ENCODE measurements at regions not wholly inside any gene's neighbourhood (a gene's known extent, or its start where the extent isn't known, plus 50 kb on each side); places are given as distances from the start of the nearest gene placed in this dataset.

DNA sequence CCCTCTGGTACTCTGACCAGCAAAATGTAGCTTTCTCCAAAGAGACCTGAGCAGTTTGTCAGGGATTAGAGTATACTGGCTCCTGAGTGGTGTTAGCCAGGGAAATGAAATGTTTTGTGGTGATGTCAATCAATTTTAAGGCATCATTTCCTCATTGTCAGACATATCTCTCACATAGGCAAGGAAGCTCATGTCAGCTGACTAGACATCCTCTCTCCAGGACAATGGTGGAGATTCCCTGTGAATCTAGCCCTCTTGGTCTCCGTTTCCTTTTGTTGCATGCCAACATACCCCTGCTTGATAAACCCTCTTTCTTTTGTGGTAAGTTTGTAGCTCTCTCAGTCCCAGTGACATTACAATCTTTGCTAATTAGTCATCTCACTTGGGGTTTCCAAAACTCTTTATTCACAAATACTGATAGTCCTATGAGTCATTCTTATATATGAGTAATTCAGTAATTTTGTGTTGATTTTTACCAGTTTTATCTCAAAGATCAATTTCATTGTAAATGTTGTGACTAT is 135.6 kb upstream of the PTPRK start:
- TF ChIP-seq, protein P1, sequence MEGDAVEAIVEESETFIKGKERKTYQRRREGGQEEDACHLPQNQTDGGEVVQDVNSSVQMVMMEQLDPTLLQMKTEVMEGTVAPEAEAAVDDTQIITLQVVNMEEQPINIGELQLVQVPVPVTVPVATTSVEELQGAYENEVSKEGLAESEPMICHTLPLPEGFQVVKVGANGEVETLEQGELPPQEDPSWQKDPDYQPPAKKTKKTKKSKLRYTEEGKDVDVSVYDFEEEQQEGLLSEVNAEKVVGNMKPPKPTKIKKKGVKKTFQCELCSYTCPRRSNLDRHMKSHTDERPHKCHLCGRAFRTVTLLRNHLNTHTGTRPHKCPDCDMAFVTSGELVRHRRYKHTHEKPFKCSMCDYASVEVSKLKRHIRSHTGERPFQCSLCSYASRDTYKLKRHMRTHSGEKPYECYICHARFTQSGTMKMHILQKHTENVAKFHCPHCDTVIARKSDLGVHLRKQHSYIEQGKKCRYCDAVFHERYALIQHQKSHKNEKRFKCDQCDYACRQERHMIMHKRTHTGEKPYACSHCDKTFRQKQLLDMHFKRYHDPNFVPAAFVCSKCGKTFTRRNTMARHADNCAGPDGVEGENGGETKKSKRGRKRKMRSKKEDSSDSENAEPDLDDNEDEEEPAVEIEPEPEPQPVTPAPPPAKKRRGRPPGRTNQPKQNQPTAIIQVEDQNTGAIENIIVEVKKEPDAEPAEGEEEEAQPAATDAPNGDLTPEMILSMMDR (IDR thresholded peaks at IDR 0.05; ENCODE audit: low read length) = no peak
- no peak for TF ChIP-seq EZH2phosphoT487 (IDR thresholded peaks at IDR 0.05; ENCODE audit: low read length)
- TF ChIP-seq EZH2 (optimal IDR thresholded peaks at IDR 0.05; ENCODE audit: low read depth, low read length) = no peak

Data from MM.1S (cell line).